ENCODE measurements at regions not wholly inside any gene's neighbourhood (a gene's known extent, or its start where the extent isn't known, plus 50 kb on each side); places are given as distances from the start of the nearest gene placed in this dataset.

DNA sequence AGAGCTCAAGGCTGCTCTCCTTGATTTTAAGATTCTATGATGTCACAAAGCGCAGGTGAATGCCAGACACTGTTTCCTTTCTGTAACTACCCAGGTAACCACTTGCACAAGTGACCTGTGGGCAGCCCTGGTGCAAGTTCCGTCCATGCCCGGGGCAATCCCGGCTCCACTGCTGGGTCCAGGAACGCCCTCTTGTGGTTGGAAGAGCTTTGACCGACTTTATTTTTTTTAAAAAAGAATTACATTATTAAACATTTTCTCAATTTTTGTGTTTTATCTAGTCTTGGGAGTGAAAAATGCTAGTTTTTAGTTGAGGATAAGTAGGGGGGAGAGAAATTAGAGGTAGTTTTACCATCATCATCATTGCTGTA lies 695.2 kb downstream of the QKI start:
- TF ChIP-seq MXI1 (conservative IDR thresholded peaks at IDR 0.05; ENCODE audit: poor library complexity, severe bottlenecking) (no peak), CTCF (IDR thresholded peaks at IDR 0.05; ENCODE audit: poor library complexity, severe bottlenecking) (peak; percentile 9)
- no peaks in the 10 kb centered on the region for H3K79me2 ChIP-seq (replicated peaks; ENCODE audit: insufficient read depth, low read length)
- H3K9me2 ChIP-seq (ENCODE audit: insufficient read depth, low read length): no peaks in the 10 kb centered on the region
- H3K9me3 ChIP-seq (ENCODE audit: low read length): no peaks in the 10 kb centered on the region
- no peak overlapping the region for H3K27ac ChIP-seq (ENCODE audit: low read length)
- no peak overlapping the region for H3K4me2 ChIP-seq (ENCODE audit: low read length)
- H3K9ac ChIP-seq (ENCODE audit: low read length): no peak overlapping the region
- no peak overlapping the region for H3K4me3 ChIP-seq (ENCODE audit: low read length)
- no peaks in the 10 kb centered on the region for H4K20me1 ChIP-seq (ENCODE audit: insufficient read depth)
- no peak overlapping the region for H2AFZ ChIP-seq (ENCODE audit: low read depth, low read length)
- H3F3A ChIP-seq (ENCODE audit: insufficient read depth, low read length, poor library complexity, severe bottlenecking): no peaks in the 10 kb centered on the region
- H3K36me3 ChIP-seq (ENCODE audit: insufficient read depth, low read length): no peaks in the 10 kb centered on the region
- H3K27me3 ChIP-seq (ENCODE audit: insufficient read depth, low read depth, low read length): no peaks in the 10 kb centered on the region

DNA sequence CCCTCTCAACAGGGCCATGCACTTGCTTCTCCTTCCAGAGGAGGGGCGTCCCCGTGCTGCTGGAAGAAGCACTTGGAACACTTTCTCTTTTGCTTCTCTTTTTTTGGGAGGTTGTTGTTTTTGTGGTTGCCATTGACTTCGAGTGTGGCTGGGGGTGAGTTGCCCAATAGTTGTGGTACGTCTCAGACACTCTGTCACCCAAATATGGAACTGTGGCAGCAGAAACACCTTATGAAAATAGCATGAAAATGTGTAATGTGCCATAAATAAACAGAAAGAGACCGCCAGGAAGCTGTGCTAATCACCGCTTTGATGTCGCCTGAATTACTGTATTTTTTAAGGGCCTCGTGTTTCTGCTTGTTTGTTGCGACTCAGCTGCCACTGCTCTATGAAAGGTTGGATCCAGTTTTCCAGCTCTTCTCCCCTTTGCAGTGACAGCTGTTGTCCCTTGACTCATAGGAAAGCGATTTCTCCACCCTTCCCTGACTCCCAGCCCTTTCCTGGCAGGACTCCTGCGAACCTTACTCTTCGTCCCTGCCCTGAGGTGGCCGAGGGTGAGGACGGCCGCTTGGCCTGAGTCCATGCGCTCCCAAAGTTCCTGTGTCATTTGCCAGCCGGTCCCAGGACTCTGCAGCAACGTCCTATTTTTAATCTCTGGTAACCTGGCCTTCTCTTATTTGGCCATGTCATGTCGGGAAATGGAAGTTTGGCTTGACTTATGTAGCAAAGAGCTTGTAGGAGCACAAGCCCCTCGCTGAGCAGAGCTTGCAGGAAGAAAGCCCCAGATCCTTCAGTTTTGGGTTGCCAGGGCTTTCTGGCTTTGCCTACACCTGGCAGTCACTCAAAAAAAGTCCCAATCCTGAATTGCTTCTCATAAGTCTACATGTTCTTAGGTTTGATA lies 694.6 kb downstream of the QKI start:
- Histone ChIP-seq H3K79me2 (replicated peaks; ENCODE audit: insufficient read depth, low read length) (no peaks in the 10 kb centered on the region), H2AFZ (ENCODE audit: low read depth, low read length) (no peak overlapping the region), H3K9ac (ENCODE audit: low read length) (no peak overlapping the region), H3K27me3 (ENCODE audit: insufficient read depth, low read depth, low read length) (no peaks in the 10 kb centered on the region), H3K4me2 (ENCODE audit: low read length) (no peak overlapping the region), H3F3A (ENCODE audit: insufficient read depth, low read length, poor library complexity, severe bottlenecking) (no peaks in the 10 kb centered on the region), H3K4me3 (ENCODE audit: low read length) (no peak overlapping the region), H3K9me3 (ENCODE audit: low read length) (no peaks in the 10 kb centered on the region), H3K27ac (ENCODE audit: low read length) (no peak overlapping the region), H4K20me1 (ENCODE audit: insufficient read depth) (no peaks in the 10 kb centered on the region), H3K36me3 (ENCODE audit: insufficient read depth, low read length) (no peaks in the 10 kb centered on the region), H3K9me2 (ENCODE audit: insufficient read depth, low read length) (no peaks in the 10 kb centered on the region)
- TF ChIP-seq EZH2 (IDR thresholded peaks at IDR 0.05; ENCODE audit: borderline replicate concordance, insufficient read depth, low read length, poor library complexity, severe bottlenecking) (no peak), MXI1 (conservative IDR thresholded peaks at IDR 0.05; ENCODE audit: poor library complexity, severe bottlenecking) (no peak), TAF1 (IDR thresholded peaks at IDR 0.05; ENCODE audit: low read depth) (no peak), POLR2AphosphoS5 (IDR thresholded peaks at IDR 0.05) (no peak), RAD21 (conservative IDR thresholded peaks at IDR 0.05) (no peak), EP300 (conservative IDR thresholded peaks at IDR 0.05; ENCODE audit: poor library complexity, severe bottlenecking) (no peak), SMC3 (conservative IDR thresholded peaks at IDR 0.05; ENCODE audit: poor library complexity) (no peak)
- TF ChIP-seq, protein P1, sequence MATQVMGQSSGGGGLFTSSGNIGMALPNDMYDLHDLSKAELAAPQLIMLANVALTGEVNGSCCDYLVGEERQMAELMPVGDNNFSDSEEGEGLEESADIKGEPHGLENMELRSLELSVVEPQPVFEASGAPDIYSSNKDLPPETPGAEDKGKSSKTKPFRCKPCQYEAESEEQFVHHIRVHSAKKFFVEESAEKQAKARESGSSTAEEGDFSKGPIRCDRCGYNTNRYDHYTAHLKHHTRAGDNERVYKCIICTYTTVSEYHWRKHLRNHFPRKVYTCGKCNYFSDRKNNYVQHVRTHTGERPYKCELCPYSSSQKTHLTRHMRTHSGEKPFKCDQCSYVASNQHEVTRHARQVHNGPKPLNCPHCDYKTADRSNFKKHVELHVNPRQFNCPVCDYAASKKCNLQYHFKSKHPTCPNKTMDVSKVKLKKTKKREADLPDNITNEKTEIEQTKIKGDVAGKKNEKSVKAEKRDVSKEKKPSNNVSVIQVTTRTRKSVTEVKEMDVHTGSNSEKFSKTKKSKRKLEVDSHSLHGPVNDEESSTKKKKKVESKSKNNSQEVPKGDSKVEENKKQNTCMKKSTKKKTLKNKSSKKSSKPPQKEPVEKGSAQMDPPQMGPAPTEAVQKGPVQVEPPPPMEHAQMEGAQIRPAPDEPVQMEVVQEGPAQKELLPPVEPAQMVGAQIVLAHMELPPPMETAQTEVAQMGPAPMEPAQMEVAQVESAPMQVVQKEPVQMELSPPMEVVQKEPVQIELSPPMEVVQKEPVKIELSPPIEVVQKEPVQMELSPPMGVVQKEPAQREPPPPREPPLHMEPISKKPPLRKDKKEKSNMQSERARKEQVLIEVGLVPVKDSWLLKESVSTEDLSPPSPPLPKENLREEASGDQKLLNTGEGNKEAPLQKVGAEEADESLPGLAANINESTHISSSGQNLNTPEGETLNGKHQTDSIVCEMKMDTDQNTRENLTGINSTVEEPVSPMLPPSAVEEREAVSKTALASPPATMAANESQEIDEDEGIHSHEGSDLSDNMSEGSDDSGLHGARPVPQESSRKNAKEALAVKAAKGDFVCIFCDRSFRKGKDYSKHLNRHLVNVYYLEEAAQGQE (IDR thresholded peaks at IDR 0.05; ENCODE audit: borderline replicate concordance): no peak

Measured in neural cell (in vitro differentiated cells).